CD4-positive, alpha-beta T cell treated with Interleukin-4 for 4 hours (primary cell): ENCODE measurements at regions not wholly inside any gene's neighbourhood (a gene's known extent, or its start where the extent isn't known, plus 50 kb on each side); places are given as distances from the start of the nearest gene placed in this dataset.
"Not testable (repeated sequence)": the region's sequence is repeated elsewhere in the genome, so short reads cannot be mapped to it uniquely, and the experiment has no call there.

Experiments used
- DNase-seq: peaks from one replicate; pipeline ENCODE4 v3.0.0-alpha.2; 2020

DNA sequence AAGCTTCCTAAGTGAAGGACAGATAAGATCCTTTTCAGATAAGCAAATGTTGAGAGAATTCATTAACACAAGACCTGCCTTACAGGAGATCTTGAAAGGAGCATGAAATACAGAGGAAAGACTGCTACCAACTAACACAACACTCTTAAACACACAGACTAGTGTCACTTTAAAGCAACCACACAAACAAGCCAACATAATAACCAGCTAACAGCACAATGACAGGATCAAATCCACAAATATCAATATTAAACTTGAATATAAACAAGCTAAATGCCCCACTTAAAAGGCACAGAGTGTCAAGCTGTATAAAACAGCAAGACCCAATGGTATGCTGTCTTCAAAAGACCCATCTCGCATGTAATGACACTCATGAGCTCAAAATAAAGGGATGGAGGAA, 70.8 kb upstream of the HMGXB4 start:
- DNase-seq: no peak

GRCh38 chr22:35188930-35189329, 68.4 kb upstream of the HMGXB4 start:
- not testable (repeated sequence) for DNase-seq

- DNase-seq: no peak
Measured at GRCh38 chr22:35189559-35189958, 67.7 kb upstream of the HMGXB4 start.

DNA sequence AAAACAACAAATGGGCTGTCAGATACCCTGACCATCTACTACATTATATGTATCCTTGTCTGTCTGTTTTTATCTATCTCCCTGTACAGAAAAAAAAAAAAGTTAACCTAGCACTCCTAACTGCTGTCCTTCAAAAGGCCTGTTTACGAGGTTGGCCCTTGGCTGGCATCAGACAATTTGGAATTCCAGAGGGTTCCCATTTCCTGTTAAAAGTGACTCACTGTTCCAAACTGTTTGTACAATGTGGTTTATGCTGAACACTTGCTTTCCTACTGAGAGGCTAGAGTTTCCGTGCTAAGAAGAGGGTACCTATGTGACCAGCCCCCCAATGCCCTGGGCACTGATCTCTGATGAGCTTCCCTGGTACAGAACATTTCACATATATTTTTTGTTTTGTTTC, 65.9 kb upstream of the HMGXB4 start:
- no peak for DNase-seq

- DNase-seq: no peak
Measured at GRCh38 chr22:35192129-35192918, 65.0 kb upstream of the HMGXB4 start.

DNA sequence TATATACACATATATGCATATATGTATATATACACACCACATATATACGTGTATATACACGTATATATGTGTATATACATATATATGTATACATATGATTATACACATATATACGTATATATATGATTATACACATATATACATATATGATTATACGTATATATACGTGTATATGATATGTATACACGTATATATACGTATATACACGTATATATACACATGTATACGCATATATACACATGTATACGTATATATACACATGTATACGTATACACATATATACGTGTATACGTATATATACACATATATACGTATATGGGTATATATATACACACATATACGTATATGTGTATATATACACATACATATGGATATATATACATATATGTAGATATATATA, 62.1 kb upstream of the HMGXB4 start:
- DNase-seq: no peak

- DNase-seq: no peak
Measured at GRCh38 chr22:35195821-35196220, 61.5 kb upstream of the HMGXB4 start.

- no peak for DNase-seq
Measured at GRCh38 chr22:35197071-35197470, 60.2 kb upstream of the HMGXB4 start.

- DNase-seq: no peak
Measured at GRCh38 chr22:35197886-35198285, 59.4 kb upstream of the HMGXB4 start.

DNA sequence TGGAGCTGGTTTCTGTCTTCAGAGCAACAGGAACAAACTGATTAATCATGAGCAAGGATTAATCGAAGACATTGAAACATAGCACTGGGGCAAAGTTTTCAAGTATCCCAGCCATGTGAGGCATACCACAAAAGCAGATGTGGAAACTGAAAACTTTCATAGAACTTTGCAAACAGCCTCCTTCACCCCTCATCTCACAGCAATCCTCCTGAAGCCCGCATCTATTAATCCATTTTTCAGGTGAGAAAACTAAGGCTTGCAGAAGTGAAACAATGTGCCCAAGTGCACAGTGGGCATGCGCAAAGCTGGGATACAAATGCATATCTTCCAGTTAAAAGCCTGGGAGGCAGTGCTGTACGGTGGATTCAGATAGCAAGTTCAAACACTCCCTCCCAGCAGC, 58.6 kb upstream of the HMGXB4 start:
- DNase-seq: no peak

- DNase-seq: no peak
Measured at GRCh38 chr22:35202376-35202775, 54.9 kb upstream of the HMGXB4 start.

GRCh38 chr22:35203583-35203982, 53.7 kb upstream of the HMGXB4 start:
- no peak for DNase-seq

GRCh38 chr22:35204807-35205775, 52.2 kb upstream of the HMGXB4 start:
- DNase-seq: no peak

GRCh38 chr22:35205961-35206360, 51.3 kb upstream of the HMGXB4 start:
- DNase-seq: no peak

DNA sequence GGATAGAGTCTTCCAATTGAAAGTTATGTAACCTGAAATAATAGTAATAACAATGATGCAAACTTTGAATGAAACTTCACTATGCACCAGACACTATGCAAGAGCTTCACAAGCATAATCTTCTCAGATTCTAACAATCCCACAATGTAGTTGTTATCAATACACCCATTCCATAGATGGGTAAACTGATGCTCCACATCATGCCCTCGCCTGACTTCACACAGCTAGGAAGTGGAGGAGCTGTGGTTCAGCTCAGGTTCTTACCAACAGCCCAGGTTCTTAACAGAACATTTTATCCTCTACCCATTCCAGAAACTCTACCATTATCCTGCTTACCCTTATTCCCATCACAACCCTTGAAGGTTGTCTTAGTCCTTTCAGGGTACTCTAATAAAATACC, 50.4 kb upstream of the HMGXB4 start:
- DNase-seq: no peak
